ENCODE measurements at regions not wholly inside any gene's neighbourhood (a gene's known extent, or its start where the extent isn't known, plus 50 kb on each side); places are given as distances from the start of the nearest gene placed in this dataset.
A peak's percentile ranks its signal among the peaks of the same experiment; 100 is the strongest.
"Not testable (repeated sequence)": the region's sequence is repeated elsewhere in the genome, so short reads cannot be mapped to it uniquely, and the experiment has no call there.

GRCh38 chr3:75393288-75393694, 270.8 kb upstream of the FRG2C start:
- not testable (repeated sequence) for H3K27ac ChIP-seq (ENCODE audit: low read length, poor library complexity, severe bottlenecking); H3K4me3 ChIP-seq (ENCODE audit: insufficient read depth in 1 of 2, low read depth in 1 of 2, low read length in 2 of 2); H2BK15ac ChIP-seq (ENCODE audit: low read depth, poor library complexity, severe bottlenecking); H3K4me2 ChIP-seq (ENCODE audit: low read length, poor library complexity, severe bottlenecking); H3K14ac ChIP-seq (ENCODE audit: low read length in 2 of 2); H2BK5ac ChIP-seq (ENCODE audit: low read depth, low read length, poor library complexity, severe bottlenecking); H3K9me3 ChIP-seq (ENCODE audit: control insufficient read depth, low read length); H2BK12ac ChIP-seq (ENCODE audit: low read length in 2 of 2); H2BK120ac ChIP-seq (ENCODE audit: low read depth, low read length); H3K18ac ChIP-seq (ENCODE audit: low read depth in 1 of 2, low read length in 2 of 2); H3K36me3 ChIP-seq (ENCODE audit: control insufficient read depth in 1 of 2, insufficient read depth in 2 of 2, low read depth in 1 of 2, low read length in 2 of 2); DNase-seq; H3K9ac ChIP-seq (ENCODE audit: low read length); H3K4me1 ChIP-seq (ENCODE audit: control insufficient read depth, insufficient read depth, low read depth, low read length); H2AFZ ChIP-seq (ENCODE audit: low read depth, low read length); H3K4ac ChIP-seq (ENCODE audit: low read depth in 1 of 2, low read length in 2 of 2); H4K91ac ChIP-seq (ENCODE audit: low read length); H4K8ac ChIP-seq (ENCODE audit: low read length); H3K79me1 ChIP-seq (replicated peaks; ENCODE audit: low read length, poor library complexity, severe bottlenecking); H2AK5ac ChIP-seq (ENCODE audit: low read length, severe bottlenecking); H3K23ac ChIP-seq (ENCODE audit: low read length in 2 of 2)
- WGBS = 17% methylated on average over 2 of the region's 3 CpGs
- H3K27me3 ChIP-seq (ENCODE audit: control insufficient read depth in 1 of 2, insufficient read depth in 1 of 2, low read length in 2 of 2) = peaks cover 0 to 32% of the 10 kb centered on the region in 2 experiments

- H3K4me1 ChIP-seq (ENCODE audit: control insufficient read depth, insufficient read depth, low read depth, low read length); H3K9me3 ChIP-seq (ENCODE audit: control insufficient read depth, low read length); H3K9ac ChIP-seq (ENCODE audit: low read length); H3K18ac ChIP-seq (ENCODE audit: low read depth in 1 of 2, low read length in 2 of 2); H2AFZ ChIP-seq (ENCODE audit: low read depth, low read length); H3K23ac ChIP-seq (ENCODE audit: low read length in 2 of 2); H3K4me2 ChIP-seq (ENCODE audit: low read length, poor library complexity, severe bottlenecking); H3K4me3 ChIP-seq (ENCODE audit: insufficient read depth in 1 of 2, low read depth in 1 of 2, low read length in 2 of 2); H3K4ac ChIP-seq (ENCODE audit: low read depth in 1 of 2, low read length in 2 of 2); H2AK5ac ChIP-seq (ENCODE audit: low read length, severe bottlenecking); DNase-seq; H2BK120ac ChIP-seq (ENCODE audit: low read depth, low read length); H3K14ac ChIP-seq (ENCODE audit: low read length in 2 of 2); H2BK15ac ChIP-seq (ENCODE audit: low read depth, poor library complexity, severe bottlenecking); H3K36me3 ChIP-seq (ENCODE audit: control insufficient read depth in 1 of 2, insufficient read depth in 2 of 2, low read depth in 1 of 2, low read length in 2 of 2); H4K8ac ChIP-seq (ENCODE audit: low read length); H3K27ac ChIP-seq (ENCODE audit: low read length, poor library complexity, severe bottlenecking); H2BK12ac ChIP-seq (ENCODE audit: low read length in 2 of 2); H4K91ac ChIP-seq (ENCODE audit: low read length); H2BK5ac ChIP-seq (ENCODE audit: low read depth, low read length, poor library complexity, severe bottlenecking); H3K79me1 ChIP-seq (replicated peaks; ENCODE audit: low read length, poor library complexity, severe bottlenecking): not testable (repeated sequence)
- peaks cover 0 to 32% of the 10 kb centered on the region in 2 experiments for H3K27me3 ChIP-seq (ENCODE audit: control insufficient read depth in 1 of 2, insufficient read depth in 1 of 2, low read length in 2 of 2)
- 85% methylated on average over 3 of the region's 7 CpGs for WGBS
These were observed 270.0 kb upstream of the FRG2C start for GRCh38 chr3:75394102-75394501.

- H3K4me3 ChIP-seq (ENCODE audit: insufficient read depth in 1 of 2, low read depth in 1 of 2, low read length in 2 of 2); H3K9ac ChIP-seq (ENCODE audit: low read length); H2BK12ac ChIP-seq (ENCODE audit: low read length in 2 of 2); H4K8ac ChIP-seq (ENCODE audit: low read length); H3K4me1 ChIP-seq (ENCODE audit: control insufficient read depth, insufficient read depth, low read depth, low read length); H3K36me3 ChIP-seq (ENCODE audit: control insufficient read depth in 1 of 2, insufficient read depth in 2 of 2, low read depth in 1 of 2, low read length in 2 of 2); H3K9me3 ChIP-seq (ENCODE audit: control insufficient read depth, low read length); H3K27ac ChIP-seq (ENCODE audit: low read length, poor library complexity, severe bottlenecking); H2BK5ac ChIP-seq (ENCODE audit: low read depth, low read length, poor library complexity, severe bottlenecking); H4K91ac ChIP-seq (ENCODE audit: low read length); H3K14ac ChIP-seq (ENCODE audit: low read length in 2 of 2); H3K4ac ChIP-seq (ENCODE audit: low read depth in 1 of 2, low read length in 2 of 2); H2AK5ac ChIP-seq (ENCODE audit: low read length, severe bottlenecking); H3K18ac ChIP-seq (ENCODE audit: low read depth in 1 of 2, low read length in 2 of 2); H3K4me2 ChIP-seq (ENCODE audit: low read length, poor library complexity, severe bottlenecking); H2BK15ac ChIP-seq (ENCODE audit: low read depth, poor library complexity, severe bottlenecking); H3K23ac ChIP-seq (ENCODE audit: low read length in 2 of 2); H2AFZ ChIP-seq (ENCODE audit: low read depth, low read length); DNase-seq; H2BK120ac ChIP-seq (ENCODE audit: low read depth, low read length); H3K79me1 ChIP-seq (replicated peaks; ENCODE audit: low read length, poor library complexity, severe bottlenecking): not testable (repeated sequence)
- H3K27me3 ChIP-seq (ENCODE audit: control insufficient read depth in 1 of 2, insufficient read depth in 1 of 2, low read length in 2 of 2) = peaks cover 0 to 32% of the 10 kb centered on the region in 2 experiments
- 81% methylated on average over 10 of the region's 15 CpGs for WGBS
These were observed 269.4 kb upstream of the FRG2C start for GRCh38 chr3:75394562-75395360.

GRCh38 chr3:75395580-75396315, 268.4 kb upstream of the FRG2C start:
- H3K27ac ChIP-seq (ENCODE audit: low read length, poor library complexity, severe bottlenecking) = no peak overlapping the region
- H3K23ac ChIP-seq (ENCODE audit: low read length in 2 of 2) = no peak overlapping the region
- H3K4me2 ChIP-seq (ENCODE audit: low read length, poor library complexity, severe bottlenecking) = no peak overlapping the region
- no peak overlapping the region for H3K18ac ChIP-seq (ENCODE audit: low read depth in 1 of 2, low read length in 2 of 2)
- no peak overlapping the region for H3K9ac ChIP-seq (ENCODE audit: low read length)
- no peaks in the 10 kb centered on the region for H3K4me1 ChIP-seq (ENCODE audit: control insufficient read depth, insufficient read depth, low read depth, low read length)
- no peak overlapping the region for H2AK5ac ChIP-seq (ENCODE audit: low read length, severe bottlenecking)
- H2BK15ac ChIP-seq (ENCODE audit: low read depth, poor library complexity, severe bottlenecking) = no peak overlapping the region
- H3K79me1 ChIP-seq (replicated peaks; ENCODE audit: low read length, poor library complexity, severe bottlenecking) = no peaks in the 10 kb centered on the region
- no peaks in the 10 kb centered on the region for H3K9me3 ChIP-seq (ENCODE audit: control insufficient read depth, low read length)
- peaks cover 0 to 33% of the 10 kb centered on the region in 2 experiments for H3K27me3 ChIP-seq (ENCODE audit: control insufficient read depth in 1 of 2, insufficient read depth in 1 of 2, low read length in 2 of 2)
- no peak for DNase-seq
- H3K4ac ChIP-seq (ENCODE audit: low read depth in 1 of 2, low read length in 2 of 2) = no peak overlapping the region
- no peak overlapping the region for H2AFZ ChIP-seq (ENCODE audit: low read depth, low read length)
- H4K8ac ChIP-seq (ENCODE audit: low read length) = no peak overlapping the region
- no peaks in the 10 kb centered on the region for H3K36me3 ChIP-seq (ENCODE audit: control insufficient read depth in 1 of 2, insufficient read depth in 2 of 2, low read depth in 1 of 2, low read length in 2 of 2)
- H4K91ac ChIP-seq (ENCODE audit: low read length) = no peak overlapping the region
- H2BK120ac ChIP-seq (ENCODE audit: low read depth, low read length) = no peak overlapping the region
- no peak overlapping the region for H2BK5ac ChIP-seq (ENCODE audit: low read depth, low read length, poor library complexity, severe bottlenecking)
- H3K14ac ChIP-seq (ENCODE audit: low read length in 2 of 2) = no peak overlapping the region
- peak overlapping the region in 1 of 2 experiments; percentile 44 for H3K4me3 ChIP-seq (ENCODE audit: insufficient read depth in 1 of 2, low read depth in 1 of 2, low read length in 2 of 2)
- no peak overlapping the region for H2BK12ac ChIP-seq (ENCODE audit: low read length in 2 of 2)
- WGBS = 96% methylated on average over 61 of the region's 61 CpGs

Measured in mesenchymal stem cell (in vitro differentiated cells and primary cell).